ENCODE measurements at regions not wholly inside any gene's neighbourhood (a gene's known extent, or its start where the extent isn't known, plus 50 kb on each side); places are given as distances from the start of the nearest gene placed in this dataset.

DNA sequence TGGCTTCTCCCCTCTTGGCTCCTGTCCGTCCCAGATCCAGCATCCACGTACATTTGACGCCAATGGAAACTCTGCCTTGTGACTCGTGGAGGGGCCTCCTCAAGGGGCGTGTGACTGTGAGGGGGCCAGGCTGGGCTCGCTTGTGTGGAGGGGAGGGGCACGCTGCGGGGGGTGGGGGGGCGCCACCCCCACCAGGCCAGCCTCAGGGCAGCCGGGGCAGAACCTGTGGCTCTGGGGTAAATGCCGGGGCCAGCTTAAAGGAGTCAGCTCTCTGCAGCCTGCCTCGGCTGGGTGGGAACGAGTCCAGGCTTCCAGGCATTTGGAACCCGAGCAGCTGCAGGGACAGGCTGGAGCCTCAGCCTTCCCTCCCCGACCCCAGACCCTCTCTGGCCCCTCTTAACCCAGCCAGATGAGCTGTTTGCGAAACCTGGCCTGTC lies 94.1 kb downstream of the SIK1 start:
- TF ChIP-seq, protein P1, sequence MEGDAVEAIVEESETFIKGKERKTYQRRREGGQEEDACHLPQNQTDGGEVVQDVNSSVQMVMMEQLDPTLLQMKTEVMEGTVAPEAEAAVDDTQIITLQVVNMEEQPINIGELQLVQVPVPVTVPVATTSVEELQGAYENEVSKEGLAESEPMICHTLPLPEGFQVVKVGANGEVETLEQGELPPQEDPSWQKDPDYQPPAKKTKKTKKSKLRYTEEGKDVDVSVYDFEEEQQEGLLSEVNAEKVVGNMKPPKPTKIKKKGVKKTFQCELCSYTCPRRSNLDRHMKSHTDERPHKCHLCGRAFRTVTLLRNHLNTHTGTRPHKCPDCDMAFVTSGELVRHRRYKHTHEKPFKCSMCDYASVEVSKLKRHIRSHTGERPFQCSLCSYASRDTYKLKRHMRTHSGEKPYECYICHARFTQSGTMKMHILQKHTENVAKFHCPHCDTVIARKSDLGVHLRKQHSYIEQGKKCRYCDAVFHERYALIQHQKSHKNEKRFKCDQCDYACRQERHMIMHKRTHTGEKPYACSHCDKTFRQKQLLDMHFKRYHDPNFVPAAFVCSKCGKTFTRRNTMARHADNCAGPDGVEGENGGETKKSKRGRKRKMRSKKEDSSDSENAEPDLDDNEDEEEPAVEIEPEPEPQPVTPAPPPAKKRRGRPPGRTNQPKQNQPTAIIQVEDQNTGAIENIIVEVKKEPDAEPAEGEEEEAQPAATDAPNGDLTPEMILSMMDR (conservative IDR thresholded peaks at IDR 0.05; ENCODE audit: low read depth, low read length), result no peak
- peak overlapping the region; percentile 16 for H3K4me3 ChIP-seq (ENCODE audit: low read depth, low read length)
- DNase-seq (ENCODE audit: low read depth), result peak; percentile 59

GRCh38 chr21:43331962-43332828 lies 94.7 kb downstream of the SIK1 start:
- TF ChIP-seq, protein P1 (conservative IDR thresholded peaks at IDR 0.05; ENCODE audit: low read depth, low read length), result no peak
- no peak overlapping the region for H3K4me3 ChIP-seq (ENCODE audit: low read depth, low read length)
- peak; percentile 97 for DNase-seq (ENCODE audit: low read depth)

GRCh38 chr21:43331111-43331961 lies 95.6 kb downstream of the SIK1 start:
- no peak overlapping the region for H3K4me3 ChIP-seq (ENCODE audit: low read depth, low read length)
- no peak for DNase-seq (ENCODE audit: low read depth)
- TF ChIP-seq, protein P1 (conservative IDR thresholded peaks at IDR 0.05; ENCODE audit: low read depth, low read length), result no peak

DNA sequence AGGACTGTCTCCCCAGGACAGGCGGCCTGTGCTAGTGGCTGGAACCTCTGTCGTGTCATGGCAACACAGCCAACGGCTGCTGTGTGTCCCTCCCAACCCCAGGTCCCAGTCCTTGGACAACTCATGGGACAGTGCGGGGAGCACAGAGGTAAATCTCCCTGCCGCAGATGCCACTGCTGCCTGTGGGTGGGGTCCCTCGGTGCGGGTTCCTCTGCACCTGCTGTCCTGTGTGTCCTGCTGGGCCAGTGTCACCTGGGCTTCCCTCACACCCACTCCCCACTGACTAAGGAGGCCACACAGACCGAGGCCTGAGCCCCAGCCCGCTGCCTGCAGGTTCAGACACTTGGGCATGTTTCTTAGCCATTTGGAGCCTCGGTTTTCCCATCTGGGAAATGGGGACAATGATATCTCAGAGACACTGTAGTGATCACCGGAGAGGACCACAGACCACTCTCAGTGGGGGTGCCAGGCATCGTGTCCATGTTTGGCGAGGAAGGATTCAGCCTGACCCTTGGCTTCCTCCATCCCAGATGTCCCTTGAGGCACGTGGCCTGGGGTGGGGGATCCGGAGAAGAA lies 96.5 kb downstream of the SIK1 start:
- no peak for DNase-seq (ENCODE audit: low read depth)
- H3K4me3 ChIP-seq (ENCODE audit: low read depth, low read length), result no peak overlapping the region
- TF ChIP-seq, protein P1 (conservative IDR thresholded peaks at IDR 0.05; ENCODE audit: low read depth, low read length), result no peak

GRCh38 chr21:43329711-43330269 lies 97.1 kb downstream of the SIK1 start:
- DNase-seq (ENCODE audit: low read depth), result no peak
- no peak overlapping the region for H3K4me3 ChIP-seq (ENCODE audit: low read depth, low read length)
- TF ChIP-seq, protein P1 (conservative IDR thresholded peaks at IDR 0.05; ENCODE audit: low read depth, low read length), result no peak

- TF ChIP-seq, protein P1 (conservative IDR thresholded peaks at IDR 0.05; ENCODE audit: low read depth, low read length), result no peak
- DNase-seq (ENCODE audit: low read depth), result no peak
- H3K4me3 ChIP-seq (ENCODE audit: low read depth, low read length), result no peak overlapping the region
Observed at GRCh38 chr21:43328958-43329691, 97.8 kb downstream of the SIK1 start.

Data from choroid plexus epithelial cell (primary cell).